Occipital lobe (tissue), 1 donor: ENCODE measurements at regions not wholly inside any gene's neighbourhood (a gene's known extent, or its start where the extent isn't known, plus 50 kb on each side); places are given as distances from the start of the nearest gene placed in this dataset.

Experiments used
- DNase-seq: peaks from one replicate; lab custom pipeline; 2025; lab: John Stamatoyannopoulos, UW

- DNase-seq = no peak
Observed at GRCh38 chr7:46215987-46216567, 295.0 kb upstream of the IGFBP3 start.

- DNase-seq = no peak
Observed at GRCh38 chr7:46214526-46214925, 293.5 kb upstream of the IGFBP3 start.

- no peak for DNase-seq
Observed at GRCh38 chr7:46213154-46213537, 292.1 kb upstream of the IGFBP3 start.

- no peak for DNase-seq
Observed at GRCh38 chr7:46212425-46213153, 291.5 kb upstream of the IGFBP3 start.

- DNase-seq = no peak
Observed at GRCh38 chr7:46210467-46210866, 289.4 kb upstream of the IGFBP3 start.

- no peak for DNase-seq
Observed at GRCh38 chr7:46209611-46210388, 288.7 kb upstream of the IGFBP3 start.

GRCh38 chr7:46208635-46209525 lies 287.8 kb upstream of the IGFBP3 start:
- no peak for DNase-seq

GRCh38 chr7:46207931-46208634 lies 287.0 kb upstream of the IGFBP3 start:
- DNase-seq = no peak

- no peak for DNase-seq
Observed at GRCh38 chr7:46206476-46207060, 285.5 kb upstream of the IGFBP3 start.

GRCh38 chr7:46205478-46205877 lies 284.4 kb upstream of the IGFBP3 start:
- DNase-seq = no peak

- DNase-seq = no peak
Observed at GRCh38 chr7:46203926-46204325, 282.9 kb upstream of the IGFBP3 start.

- DNase-seq = no peak
Observed at GRCh38 chr7:46202379-46202778, 281.3 kb upstream of the IGFBP3 start.

GRCh38 chr7:46201961-46202360 lies 280.9 kb upstream of the IGFBP3 start:
- DNase-seq = no peak

- no peak for DNase-seq
Observed at GRCh38 chr7:46198701-46199100, 277.6 kb upstream of the IGFBP3 start.

GRCh38 chr7:46197785-46198540 lies 276.9 kb upstream of the IGFBP3 start:
- DNase-seq = no peak

- DNase-seq = no peak
Observed at GRCh38 chr7:46195934-46196333, 274.9 kb upstream of the IGFBP3 start.

- no peak for DNase-seq
Observed at GRCh38 chr7:46192271-46192670, 271.2 kb upstream of the IGFBP3 start.

- DNase-seq = no peak
Observed at GRCh38 chr7:46191776-46192175, 270.7 kb upstream of the IGFBP3 start.

GRCh38 chr7:46191296-46191695 lies 270.2 kb upstream of the IGFBP3 start:
- no peak for DNase-seq

GRCh38 chr7:46189255-46189790 lies 268.3 kb upstream of the IGFBP3 start:
- DNase-seq = no peak
